GDM1 (cell line): ENCODE measurements at regions not wholly inside any gene's neighbourhood (a gene's known extent, or its start where the extent isn't known, plus 50 kb on each side); places are given as distances from the start of the nearest gene placed in this dataset.

ENCODE experiments used
- DNase-seq: peaks from one replicate; lab custom pipeline; 2025; lab: John Stamatoyannopoulos, UW

DNA sequence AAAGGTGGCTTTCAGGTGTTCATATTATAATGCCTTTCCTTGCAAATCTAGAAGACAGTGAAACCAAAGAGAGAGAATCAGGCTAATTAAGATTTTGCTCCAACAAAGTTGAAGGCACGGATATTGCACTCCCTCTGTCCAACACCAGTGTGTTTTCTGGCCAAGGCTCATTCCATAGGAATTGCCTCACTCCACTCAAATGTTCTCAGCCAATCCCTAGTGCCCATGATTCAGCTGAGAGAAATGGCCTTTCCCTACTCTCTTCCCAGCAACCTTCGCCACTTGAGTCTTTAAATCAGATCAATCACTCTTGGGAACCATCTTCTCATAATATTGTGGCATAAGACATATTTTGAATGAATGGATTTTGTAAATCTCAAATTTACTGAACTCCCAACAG lies 768.2 kb upstream of the ACVR2A start:
- DNase-seq, result no peak

DNA sequence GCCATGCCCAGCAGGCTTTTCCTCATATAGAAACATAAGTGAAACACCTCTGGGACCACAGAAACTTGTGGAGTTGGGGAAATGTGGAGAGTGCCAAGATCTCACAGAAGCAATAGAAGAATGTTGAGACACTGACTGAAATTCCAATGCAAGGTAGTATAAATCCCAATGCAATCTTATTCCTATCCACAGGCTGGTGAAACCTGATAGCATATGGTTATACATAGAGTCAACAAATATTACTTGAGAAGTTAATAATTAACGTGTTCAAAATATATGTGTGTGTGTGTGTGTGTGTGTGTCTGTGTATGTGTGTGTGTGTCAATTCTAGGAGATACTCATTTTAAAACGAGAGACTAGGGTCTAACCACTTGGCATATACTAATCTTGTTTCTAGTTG lies 776.8 kb upstream of the ACVR2A start:
- DNase-seq, result no peak

DNA sequence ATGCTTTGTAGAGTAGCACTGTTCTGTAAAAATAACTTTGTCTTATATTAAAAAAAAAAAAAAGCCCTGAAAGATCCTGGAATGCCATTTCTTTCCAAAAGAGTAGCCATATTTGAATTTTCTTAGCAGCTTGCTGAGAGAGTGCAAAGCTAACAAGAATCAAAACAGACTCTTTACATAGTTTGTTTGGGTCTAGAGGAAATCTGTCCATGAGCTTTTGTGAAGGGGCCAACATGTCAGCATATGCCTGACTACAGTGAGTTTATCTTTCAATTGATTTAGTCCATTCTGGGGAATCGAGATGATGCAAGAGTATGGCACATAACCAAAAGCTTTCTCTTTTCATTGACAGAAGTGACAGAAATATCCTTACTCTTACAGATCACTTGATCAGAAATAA lies 777.7 kb upstream of the ACVR2A start:
- no peak for DNase-seq

DNA sequence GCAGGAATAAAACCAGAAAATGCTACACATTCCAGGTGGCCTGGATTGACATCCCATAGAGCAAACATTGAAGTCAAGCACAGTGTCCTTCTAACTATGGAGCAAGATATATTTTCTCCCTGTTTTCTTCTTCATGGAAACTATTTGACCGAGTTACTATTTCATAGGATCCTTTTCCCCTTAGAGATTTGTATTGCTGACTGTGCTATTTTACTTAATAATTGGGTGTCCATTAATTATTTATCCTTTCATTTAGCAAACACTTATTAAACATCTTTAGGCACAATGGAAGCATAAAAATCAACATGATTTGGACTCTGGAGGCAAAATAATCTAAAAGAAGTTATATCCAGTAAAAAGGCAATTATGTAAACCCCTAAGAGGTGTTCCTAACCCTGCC lies 782.8 kb upstream of the ACVR2A start:
- DNase-seq, result no peak

DNA sequence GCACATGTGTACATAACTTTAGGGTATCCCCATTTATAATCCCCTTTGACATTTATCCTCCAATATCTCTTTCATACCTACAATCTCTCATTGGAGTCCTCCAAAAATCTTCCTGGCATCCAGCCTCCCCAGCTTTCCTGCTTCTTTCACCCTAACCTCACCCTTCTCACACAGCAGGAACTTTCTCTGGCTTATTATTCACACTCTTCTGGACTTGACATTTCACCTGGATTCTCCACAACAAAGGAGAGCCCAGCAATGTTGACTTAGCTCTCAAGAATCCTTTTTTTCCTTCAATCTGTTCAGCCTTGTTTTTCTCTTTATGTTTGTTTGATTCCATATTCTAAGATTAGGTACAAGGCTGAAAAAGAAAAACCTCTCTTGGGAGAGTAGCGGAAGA lies 783.6 kb upstream of the ACVR2A start:
- DNase-seq, result no peak

DNA sequence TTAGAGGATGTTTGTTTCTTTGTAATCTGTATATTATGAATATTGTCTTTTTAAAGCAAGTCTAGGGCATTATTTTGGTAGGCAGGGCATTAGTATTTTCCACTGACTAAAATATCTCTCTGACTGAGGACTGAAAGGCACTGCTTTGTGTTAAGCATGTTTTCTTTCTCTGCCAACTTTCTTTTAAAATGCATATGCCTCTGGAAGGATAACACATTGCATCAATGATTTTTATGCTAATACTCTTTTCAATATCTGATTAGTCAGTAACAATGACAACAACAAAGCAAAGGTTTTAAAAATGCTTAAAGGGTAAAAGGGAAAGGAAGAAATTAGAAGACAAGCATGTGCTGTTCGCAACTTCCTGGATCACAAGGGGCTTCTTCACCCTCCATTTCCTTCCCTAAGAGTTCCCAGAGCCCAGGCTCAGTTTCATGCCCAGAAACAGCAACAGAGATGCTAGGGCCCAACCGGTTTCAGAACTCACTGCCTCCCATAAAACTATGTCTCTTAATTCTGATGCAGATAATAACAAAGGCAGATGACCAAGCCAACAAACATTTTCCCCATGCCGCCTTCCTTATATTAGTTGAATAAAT lies 786.8 kb upstream of the ACVR2A start:
- DNase-seq, result no peak

DNA sequence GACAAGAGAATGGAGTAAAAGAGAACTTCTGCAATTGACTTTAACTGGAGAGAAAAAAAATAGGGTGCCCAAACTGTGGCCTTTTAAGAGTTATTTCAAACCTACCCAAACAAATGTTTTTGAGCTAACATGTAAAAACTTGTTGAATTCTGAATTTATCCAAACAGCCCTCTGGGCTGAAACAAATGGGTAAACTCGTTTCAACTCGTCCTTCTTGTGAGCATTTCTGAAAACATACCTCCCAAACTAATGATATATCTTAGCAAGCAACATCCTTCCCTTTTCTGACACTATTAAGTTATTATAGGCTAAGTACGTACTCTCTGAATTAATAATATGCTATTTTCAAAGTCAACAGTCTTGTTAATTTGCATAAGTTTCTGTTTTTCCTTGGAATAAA lies 793.0 kb upstream of the ACVR2A start:
- DNase-seq, result no peak

DNA sequence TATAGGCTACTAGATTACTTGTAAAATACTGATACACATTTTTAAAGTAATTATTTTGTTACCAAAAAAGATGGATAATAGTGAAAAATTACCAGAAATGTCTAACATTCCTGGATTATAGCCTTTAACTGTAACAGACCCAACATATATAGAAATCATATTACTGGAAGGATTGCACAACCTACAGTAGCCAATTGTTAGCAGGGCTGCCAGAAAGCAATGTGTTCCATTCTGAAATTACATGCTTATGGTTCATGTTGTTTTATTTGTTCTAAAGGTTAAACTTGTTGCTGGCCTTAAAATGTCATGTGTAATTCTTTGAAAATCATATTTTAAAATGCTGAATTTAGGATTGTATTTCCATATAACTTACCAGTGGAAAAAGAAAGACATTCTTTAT lies 793.6 kb upstream of the ACVR2A start:
- no peak for DNase-seq

DNA sequence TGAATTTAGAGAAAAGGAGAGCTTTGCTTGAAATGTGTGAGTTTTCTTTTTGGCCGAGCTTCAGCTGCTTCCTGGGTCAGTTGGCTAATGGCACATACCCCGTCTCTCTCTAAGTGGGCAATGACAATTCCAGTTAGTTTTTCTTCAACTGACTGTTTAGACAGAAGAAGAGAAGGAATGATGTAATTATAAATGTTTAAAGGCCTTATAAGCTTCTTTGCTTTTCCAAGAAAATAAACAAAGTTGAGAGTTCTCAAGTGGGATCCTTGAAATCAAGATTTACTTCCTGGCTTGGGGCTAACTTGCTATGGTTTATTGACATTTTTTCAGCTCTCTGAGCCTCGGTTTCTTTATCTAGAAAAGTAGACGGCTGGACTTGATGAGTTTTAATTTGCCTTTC lies 794.9 kb upstream of the ACVR2A start:
- no peak for DNase-seq

DNA sequence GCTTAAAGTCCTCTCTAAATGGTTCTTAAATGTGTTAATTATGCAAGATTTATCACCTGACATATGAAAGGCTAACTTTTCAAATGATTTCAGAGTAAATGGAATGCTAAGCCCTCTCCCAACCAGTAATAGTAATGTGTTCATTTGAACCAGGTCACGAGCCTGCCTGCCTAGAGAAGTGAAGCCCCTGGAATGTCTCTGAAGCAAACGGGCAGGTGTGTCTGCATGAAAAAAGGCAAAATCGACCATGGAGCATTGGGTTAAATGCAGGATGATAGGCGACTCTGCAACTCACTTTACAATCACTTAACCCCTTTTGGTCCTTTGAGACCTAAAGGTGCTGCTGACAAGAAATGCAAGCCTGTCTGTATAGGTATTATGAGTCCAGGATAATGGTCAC lies 798.4 kb upstream of the ACVR2A start:
- no peak for DNase-seq

DNA sequence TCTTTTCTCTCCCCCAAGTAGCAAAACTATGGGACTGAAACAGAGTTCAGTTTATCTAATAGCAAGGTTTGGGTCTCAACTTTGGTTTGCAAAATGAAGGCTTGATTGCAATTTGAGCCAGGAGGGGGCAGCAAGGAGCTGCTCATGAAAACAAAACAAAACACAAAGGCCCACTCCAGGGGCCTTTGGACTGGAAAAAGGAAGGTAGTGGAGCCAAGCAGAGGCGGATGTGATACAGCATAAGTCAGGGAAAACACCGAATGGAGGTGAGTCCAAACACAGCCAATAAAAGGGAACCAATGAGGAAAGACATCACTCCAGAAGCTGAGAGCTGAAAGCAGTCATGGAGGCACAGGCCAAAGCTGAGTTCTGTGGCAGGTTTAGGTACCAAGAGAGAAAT lies 799.7 kb upstream of the ACVR2A start:
- DNase-seq, result peak; percentile 4

DNA sequence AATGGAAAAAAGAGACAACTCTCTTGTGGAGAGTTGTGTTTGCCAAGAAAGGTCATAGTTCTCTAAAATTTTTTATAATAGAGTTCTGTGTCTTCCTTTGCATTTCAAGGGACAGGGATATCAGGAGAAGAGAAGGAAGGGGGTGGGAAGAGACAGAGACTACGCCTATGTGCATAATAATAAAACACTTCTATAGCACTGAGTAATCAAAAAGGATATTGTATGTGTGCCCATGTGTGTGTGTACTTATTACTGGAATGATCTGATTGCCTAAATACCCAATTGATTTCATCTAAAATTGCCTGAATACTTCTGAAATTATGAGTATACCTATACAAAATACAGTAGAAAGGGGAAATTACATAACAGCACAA lies 803.7 kb upstream of the ACVR2A start:
- DNase-seq, result no peak

DNA sequence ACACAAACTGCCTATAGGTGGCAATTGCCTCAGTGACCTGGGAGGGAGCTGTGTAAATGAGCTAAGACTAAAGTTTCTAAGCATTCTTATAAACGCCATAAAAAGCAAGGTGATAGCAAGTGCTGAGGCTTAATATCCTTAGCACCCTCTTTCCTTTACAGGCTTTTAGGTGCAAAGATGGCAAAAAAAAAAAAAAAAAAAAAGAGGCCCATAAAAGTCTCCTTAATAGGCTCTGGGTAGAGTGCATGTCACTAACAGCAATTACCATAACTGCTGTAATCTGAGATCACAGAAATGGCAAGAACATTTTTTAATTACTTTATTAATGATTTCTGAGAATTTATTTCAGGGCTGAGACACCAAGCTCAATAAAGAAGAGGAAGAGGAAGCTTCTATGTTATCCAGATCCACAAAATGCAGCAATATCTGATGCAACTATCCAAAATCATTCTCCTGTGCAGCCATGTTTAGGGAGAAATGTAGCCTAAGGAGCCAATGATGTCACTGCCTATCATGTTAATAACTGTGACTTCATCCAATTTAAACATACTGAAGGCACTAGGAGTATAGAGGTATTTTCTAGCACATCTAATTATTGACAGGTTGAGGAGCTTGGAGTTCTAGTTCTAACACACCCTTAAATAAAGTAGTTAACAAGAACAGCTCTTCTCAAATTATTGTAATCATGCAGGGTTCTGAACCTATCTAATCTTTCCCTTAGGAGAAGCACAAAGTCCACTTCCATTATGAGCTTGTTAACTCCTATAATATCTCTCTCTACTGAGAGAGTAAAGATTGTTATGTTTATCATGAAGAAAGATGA lies 804.3 kb upstream of the ACVR2A start:
- no peak for DNase-seq

DNA sequence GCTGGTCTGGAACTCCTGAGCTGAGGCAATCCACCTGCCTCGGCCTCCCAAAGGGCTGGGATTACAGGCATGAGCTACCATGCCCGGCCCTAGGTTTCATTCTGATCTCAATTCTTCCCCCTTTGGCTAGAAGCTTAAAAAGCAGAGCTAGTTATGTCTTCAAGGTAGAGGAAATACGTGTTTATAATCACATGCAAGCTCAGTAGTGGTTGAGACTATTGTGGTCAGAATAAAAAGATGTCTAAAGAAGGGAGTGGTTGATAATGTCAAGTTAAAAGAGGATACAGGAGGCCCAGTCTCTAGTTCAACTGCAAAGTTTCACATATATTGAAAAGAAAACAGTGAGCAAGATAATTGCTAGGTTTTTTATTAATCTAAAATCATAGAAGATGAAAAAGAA lies 807.8 kb upstream of the ACVR2A start:
- no peak for DNase-seq

DNA sequence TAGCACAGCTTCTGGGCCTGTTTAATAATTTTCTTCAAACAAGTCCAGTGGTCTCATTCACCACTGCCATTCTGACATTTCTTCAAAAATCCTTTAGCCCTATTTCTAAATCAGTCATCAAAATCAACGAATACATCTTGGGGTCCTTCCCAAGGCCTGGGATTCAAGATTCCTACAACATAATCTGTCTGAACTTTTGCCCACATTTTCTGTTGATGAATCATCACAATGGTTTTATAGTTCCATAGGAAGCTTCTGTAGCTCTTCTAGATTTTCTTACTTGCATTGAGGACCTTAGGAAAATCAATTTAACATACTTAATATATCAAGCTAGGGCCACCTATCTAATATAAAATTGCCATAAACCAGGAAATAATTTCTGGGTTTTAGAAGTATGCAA lies 811.8 kb upstream of the ACVR2A start:
- no peak for DNase-seq

DNA sequence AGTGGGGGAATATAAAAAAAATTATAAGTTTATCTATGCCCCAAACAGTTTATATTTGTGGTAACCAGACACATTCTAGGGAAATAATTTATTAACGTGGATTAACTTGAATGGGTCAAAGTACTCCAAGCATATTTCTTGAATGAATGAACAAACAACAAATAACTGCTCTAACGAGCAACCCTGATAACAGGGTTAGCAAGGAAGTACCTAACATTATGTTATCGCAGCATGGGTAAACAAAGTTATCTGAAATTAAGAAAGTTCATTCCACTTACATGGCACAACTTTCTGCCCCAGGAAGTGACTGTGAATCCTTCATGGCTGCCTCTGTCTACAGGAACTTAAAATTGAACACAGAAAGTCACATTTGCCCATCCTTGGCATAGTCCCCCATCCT lies 812.9 kb upstream of the ACVR2A start:
- no peak for DNase-seq

DNA sequence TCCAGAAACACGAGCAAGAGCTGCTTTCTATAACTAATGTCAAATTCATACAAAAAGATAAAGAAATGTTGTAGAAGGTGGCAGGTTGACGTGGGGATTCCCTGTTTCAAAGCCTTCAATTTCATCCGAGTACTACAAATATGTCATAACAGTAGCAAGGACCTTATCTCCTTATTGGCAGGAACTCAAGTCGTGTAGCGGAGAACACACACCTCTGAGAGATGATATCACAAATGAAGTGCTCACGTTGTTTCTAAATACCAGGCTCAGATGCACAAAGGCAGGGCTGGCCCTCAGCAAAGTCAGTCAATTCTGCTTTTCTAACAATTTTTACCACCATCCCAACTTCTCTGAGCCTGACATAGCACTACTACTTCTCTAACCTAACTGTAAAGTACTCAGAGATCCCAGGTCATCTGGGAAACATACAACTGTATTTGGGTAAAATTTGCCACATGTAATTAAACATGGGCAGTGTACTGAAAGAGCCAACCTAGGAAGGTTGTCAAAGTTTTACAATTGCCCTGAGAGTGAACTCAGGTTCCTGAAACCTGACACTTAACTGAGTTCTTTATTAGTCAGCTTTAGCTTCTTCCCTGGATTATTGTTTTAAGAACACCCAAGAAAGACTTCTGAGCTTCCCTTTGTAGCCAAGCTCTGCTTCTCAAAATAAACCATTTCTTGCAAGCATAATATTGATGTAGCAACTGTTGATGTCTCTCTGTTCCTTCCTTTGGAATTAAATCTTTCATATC lies 813.7 kb upstream of the ACVR2A start:
- DNase-seq, result no peak

DNA sequence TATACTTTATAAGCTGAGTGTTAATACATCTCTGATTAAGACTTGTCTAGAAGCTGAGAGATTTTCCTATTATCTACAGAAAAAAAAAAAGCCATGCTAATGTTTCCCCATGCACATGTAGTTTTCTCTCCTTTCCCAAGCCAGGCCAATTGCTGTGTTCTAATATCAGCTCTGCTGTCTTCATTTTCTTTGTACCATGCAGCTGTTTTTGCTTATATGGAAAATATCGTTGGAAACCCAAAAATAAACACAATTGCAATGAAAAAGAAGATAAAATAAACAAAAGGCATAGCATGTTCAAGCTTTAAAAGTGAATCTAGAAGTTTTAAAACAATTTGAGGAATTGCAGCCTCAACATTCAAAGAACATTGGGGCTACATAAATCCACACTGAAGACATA lies 817.4 kb upstream of the ACVR2A start:
- DNase-seq, result no peak

DNA sequence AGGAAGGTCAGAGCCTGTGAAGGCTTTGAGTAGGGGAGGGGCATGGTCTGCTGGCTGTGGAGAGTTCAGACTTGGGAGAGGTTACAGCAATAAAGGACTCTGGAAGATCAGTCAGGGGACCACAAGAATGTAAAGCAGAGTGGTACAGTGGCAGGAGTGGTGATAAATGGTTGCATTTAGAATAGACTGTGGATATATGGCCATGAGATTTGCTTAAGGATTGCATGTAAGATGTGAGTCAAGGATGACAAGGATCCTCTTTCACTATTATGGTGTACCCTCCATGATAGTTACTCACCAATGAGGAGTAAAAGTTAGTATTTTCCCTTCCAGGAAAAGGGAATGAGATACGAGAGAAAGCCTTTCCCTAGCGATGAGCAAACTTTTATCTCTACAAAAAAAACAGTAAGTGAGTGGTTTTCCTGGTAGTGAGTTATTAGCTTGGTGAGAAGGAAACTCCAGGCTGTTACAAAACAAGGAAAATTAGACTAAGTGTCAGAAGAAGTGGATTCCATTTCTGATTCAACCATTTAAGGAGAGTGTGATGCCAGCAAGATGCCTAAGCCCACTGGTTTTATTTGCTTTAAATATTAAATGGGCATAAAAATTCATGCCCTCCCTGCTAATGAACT lies 818.0 kb upstream of the ACVR2A start:
- no peak for DNase-seq

DNA sequence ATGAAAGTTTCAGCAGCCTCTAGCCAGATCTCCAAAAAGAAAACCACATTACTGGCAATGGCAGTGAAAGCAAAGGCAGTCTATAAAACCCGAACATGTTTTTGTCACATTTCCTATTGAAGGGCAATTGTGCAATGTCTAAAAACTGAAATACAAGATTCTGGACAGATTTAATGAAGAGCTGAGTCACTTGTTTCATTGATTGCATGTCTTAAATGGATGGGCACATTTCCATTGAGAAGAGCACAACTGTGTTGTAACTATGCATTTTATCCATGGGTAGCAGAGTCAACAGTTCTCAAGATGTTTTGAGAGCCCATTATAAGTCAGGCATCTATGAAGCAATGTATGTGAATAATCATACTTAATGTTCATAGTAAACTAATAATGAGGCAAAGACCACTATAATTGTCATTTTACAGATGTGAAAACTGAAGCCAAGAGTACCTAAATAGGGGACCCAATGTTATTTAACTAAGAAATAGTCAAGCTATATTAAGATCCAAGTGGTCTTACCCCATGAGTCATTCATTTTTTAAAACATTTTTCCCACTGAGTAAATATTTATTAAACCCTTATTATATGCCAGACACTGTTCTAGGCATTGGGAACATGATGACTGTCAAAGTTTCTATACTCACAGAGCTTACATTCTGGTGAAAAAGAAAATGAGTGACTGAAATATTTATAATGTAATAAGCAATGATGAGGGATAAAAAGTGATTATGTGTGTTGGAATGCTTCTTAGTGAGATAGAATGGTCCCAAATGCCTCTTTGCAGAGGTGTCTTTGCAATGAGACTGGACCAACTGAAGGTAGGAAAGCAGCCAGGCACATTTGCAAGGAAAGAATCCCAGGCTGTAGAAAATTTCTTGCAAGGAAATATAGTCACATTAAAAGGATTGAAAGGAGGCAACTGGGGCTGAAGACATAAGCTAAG lies 818.9 kb upstream of the ACVR2A start:
- DNase-seq, result no peak

DNA sequence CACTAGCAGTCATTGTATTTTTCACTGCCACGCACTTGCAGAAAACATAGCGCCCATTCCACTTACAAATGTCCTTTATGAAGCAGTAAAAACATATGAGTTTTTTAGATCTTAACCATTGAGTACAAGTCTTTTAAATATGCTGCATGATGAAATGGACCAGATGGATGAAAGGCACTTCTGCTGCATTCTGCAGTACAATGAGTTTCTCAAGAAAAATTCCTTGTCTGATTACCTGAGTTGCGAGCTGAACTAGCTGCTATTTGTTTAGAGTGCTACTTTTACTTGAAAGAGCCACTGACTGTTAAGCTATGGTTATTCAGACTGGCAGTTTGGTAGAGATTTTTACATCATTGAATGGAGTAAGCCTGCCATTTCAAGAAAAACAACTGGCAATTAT lies 825.5 kb upstream of the ACVR2A start:
- DNase-seq, result no peak
